GM12872 (cell line): ENCODE measurements at regions not wholly inside any gene's neighbourhood (a gene's known extent, or its start where the extent isn't known, plus 50 kb on each side); places are given as distances from the start of the nearest gene placed in this dataset.

ENCODE experiments used
- CTCF ChIP-seq: IDR thresholded peaks from 3 replicates; pipeline ENCODE4 v1.5.1; 2011; ENCODE audit warnings: low read depth, mild to moderate bottlenecking, low read length, moderate library complexity; ENCODE audit not compliant: insufficient read depth

DNA sequence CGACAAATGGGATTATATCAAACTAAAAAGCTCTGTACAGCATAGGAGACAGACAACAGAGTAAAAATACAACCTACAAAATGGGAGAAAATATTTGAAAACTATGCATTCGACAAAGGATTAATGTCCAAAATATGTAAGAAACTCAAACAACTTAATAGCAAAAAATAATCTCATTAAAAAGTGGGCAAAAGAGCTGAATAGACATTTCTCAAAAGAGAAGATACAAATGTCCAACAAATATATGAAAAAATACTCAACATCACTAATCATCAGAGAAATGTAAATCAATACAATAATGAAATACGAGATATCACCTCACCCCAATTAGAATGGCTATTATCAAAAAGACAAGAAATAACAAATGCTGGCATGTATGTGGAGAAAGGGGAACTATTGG, 272.9 kb downstream of the KLHL13 start:
- TF ChIP-seq CTCF = no peak

GRCh38 chrX:117840645-117841044, 276.0 kb downstream of the KLHL13 start:
- no peak for TF ChIP-seq CTCF

- TF ChIP-seq CTCF = no peak
Observed at GRCh38 chrX:117839544-117839943, 277.1 kb downstream of the KLHL13 start.

DNA sequence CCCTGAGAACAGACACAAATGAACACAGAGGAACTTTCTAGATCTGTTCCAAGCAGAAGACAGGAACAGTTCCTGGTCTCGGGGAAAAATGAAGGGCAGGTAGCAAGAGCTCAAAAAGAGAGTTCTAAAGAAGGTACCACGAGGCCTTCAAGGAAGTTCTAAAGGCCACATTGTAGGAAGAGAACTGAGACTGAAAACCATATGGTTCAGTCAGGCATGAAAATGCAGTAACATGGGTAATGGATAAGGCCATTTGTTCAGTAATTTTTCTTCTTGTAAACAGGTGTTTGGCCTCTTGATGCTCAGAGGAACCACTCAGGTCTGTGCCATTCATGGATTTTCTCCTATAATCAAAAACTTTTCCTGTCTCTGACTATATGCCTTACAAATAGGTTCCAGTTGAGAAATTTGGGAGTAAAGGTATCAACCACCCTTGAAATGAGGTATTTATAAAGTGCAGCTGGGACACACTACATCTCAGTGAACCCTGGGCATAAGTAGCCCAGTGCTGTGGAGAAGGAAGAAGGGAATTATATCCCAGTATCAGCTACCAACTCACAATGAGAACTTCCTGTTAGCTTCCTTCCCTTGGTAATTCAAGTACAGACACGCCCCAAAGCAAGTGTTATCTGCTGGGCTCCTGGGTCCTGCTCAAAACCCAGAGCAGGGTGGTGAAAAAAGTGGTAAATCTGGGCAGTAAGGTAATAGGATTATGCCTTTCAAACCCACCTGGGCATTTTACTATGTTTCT, 277.9 kb downstream of the KLHL13 start:
- TF ChIP-seq CTCF = no peak

DNA sequence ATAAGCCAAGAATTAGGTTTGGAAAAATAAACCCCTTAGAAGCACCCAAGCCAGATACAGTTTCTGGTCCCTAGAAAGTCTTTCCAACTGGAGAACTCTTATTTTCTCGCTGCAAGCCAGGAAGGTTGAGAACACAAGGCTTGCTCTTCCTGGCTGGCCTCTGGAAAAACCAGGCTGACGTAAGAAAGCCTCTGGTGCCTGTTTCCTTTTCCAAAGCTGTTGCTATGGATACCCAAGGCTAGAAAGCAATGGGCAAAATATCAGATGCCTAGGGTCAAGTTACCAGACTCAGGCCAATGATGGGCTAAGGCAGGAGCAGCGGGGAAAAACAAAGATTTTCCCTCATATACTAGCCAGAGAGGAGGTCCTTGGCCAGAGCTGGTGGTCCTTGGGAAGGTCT, 281.6 kb downstream of the KLHL13 start:
- no peak for TF ChIP-seq CTCF

GRCh38 chrX:117834076-117834475, 282.5 kb downstream of the KLHL13 start:
- no peak for TF ChIP-seq CTCF

- TF ChIP-seq CTCF = no peak
Observed at GRCh38 chrX:117808426-117808825, 308.2 kb downstream of the KLHL13 start.

DNA sequence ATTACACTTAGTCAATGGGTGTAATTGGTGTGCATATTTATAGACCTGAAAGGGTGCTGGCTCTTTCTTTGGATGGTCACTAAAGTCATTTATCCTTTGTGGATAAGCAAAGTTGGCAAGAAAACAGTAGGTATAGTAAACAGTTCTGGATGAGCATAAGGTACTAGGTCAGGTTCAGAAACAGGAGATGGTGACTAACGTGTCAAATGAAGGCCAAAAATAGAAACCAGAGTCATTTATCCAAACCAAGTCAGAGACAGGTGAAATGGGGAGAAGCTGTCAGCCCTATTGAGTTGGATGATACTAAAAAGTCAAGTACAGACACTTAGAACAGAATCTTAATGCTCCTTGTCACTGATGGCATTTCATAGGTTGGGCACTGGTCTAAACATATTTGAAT, 313.1 kb downstream of the KLHL13 start:
- no peak for TF ChIP-seq CTCF
